ENCODE measurements at regions not wholly inside any gene's neighbourhood (a gene's known extent, or its start where the extent isn't known, plus 50 kb on each side); places are given as distances from the start of the nearest gene placed in this dataset.

GRCh38 chr1:175865041-175865766, 121.8 kb upstream of the TNR start:
- DNase-seq (ENCODE audit: extremely low read depth, low read depth, low spot score): no peak

GRCh38 chr1:175864625-175865024, 121.2 kb upstream of the TNR start:
- DNase-seq (ENCODE audit: extremely low read depth, low read depth, low spot score): no peak

GRCh38 chr1:175864183-175864582, 120.8 kb upstream of the TNR start:
- DNase-seq (ENCODE audit: extremely low read depth, low read depth, low spot score): no peak

GRCh38 chr1:175863299-175864050, 120.1 kb upstream of the TNR start:
- no peak for DNase-seq (ENCODE audit: extremely low read depth, low read depth, low spot score)

GRCh38 chr1:175862408-175862807, 119.0 kb upstream of the TNR start:
- no peak for DNase-seq (ENCODE audit: extremely low read depth, low read depth, low spot score)

- no peak for DNase-seq (ENCODE audit: extremely low read depth, low read depth, low spot score)
Observed at GRCh38 chr1:175861626-175862367, 118.4 kb upstream of the TNR start.

- no peak for DNase-seq (ENCODE audit: extremely low read depth, low read depth, low spot score)
Observed at GRCh38 chr1:175857756-175858155, 114.4 kb upstream of the TNR start.

- no peak for DNase-seq (ENCODE audit: extremely low read depth, low read depth, low spot score)
Observed at GRCh38 chr1:175853681-175854080, 110.3 kb upstream of the TNR start.

- no peak for DNase-seq (ENCODE audit: extremely low read depth, low read depth, low spot score)
Observed at GRCh38 chr1:175851749-175852148, 108.4 kb upstream of the TNR start.

GRCh38 chr1:175848329-175848728, 104.9 kb upstream of the TNR start:
- DNase-seq (ENCODE audit: extremely low read depth, low read depth, low spot score): no peak

GRCh38 chr1:175845985-175846384, 102.6 kb upstream of the TNR start:
- no peak for DNase-seq (ENCODE audit: extremely low read depth, low read depth, low spot score)

- DNase-seq (ENCODE audit: extremely low read depth, low read depth, low spot score): no peak
Observed at GRCh38 chr1:175845338-175845737, 101.9 kb upstream of the TNR start.

GRCh38 chr1:175844877-175845276, 101.5 kb upstream of the TNR start:
- no peak for DNase-seq (ENCODE audit: extremely low read depth, low read depth, low spot score)

- no peak for DNase-seq (ENCODE audit: extremely low read depth, low read depth, low spot score)
Observed at GRCh38 chr1:175842550-175842949, 99.2 kb upstream of the TNR start.

- no peak for DNase-seq (ENCODE audit: extremely low read depth, low read depth, low spot score)
Observed at GRCh38 chr1:175841738-175842187, 98.4 kb upstream of the TNR start.

- DNase-seq (ENCODE audit: extremely low read depth, low read depth, low spot score): no peak
Observed at GRCh38 chr1:175840787-175841186, 97.4 kb upstream of the TNR start.

GRCh38 chr1:175839779-175840669, 96.6 kb upstream of the TNR start:
- no peak for DNase-seq (ENCODE audit: extremely low read depth, low read depth, low spot score)

- no peak for DNase-seq (ENCODE audit: extremely low read depth, low read depth, low spot score)
Observed at GRCh38 chr1:175834597-175834996, 91.2 kb upstream of the TNR start.

- no peak for DNase-seq (ENCODE audit: extremely low read depth, low read depth, low spot score)
Observed at GRCh38 chr1:175833951-175834350, 90.6 kb upstream of the TNR start.

- DNase-seq (ENCODE audit: extremely low read depth, low read depth, low spot score): no peak
Observed at GRCh38 chr1:175833502-175833901, 90.1 kb upstream of the TNR start.

GRCh38 chr1:175830500-175830899, 87.1 kb upstream of the TNR start:
- DNase-seq (ENCODE audit: extremely low read depth, low read depth, low spot score): no peak
